ENCODE measurements at regions not wholly inside any gene's neighbourhood (a gene's known extent, or its start where the extent isn't known, plus 50 kb on each side); places are given as distances from the start of the nearest gene placed in this dataset.

- Histone ChIP-seq H3K9me3 (ENCODE audit: low read depth) (no peaks in the 10 kb centered on the region), H3K27me3 (no peaks in the 10 kb centered on the region), H3K27ac (no peak overlapping the region), H3K4me3 (no peak overlapping the region), H3K36me3 (no peaks in the 10 kb centered on the region), H3K4me1 (ENCODE audit: low read depth) (no peaks in the 10 kb centered on the region)
- no peak for TF ChIP-seq CTCF (IDR thresholded peaks at IDR 0.05; ENCODE audit: low read depth, low read length)
- DNase-seq (ENCODE audit: low read depth in 1 of 2, low spot score in 1 of 2) = no peak
These were observed 160.1 kb downstream of the ERMARD start for GRCh38 chr6:169911264-169912263.

GRCh38 chr6:169909113-169909512, 157.7 kb downstream of the ERMARD start:
- Histone ChIP-seq H3K27ac (no peak overlapping the region), H3K4me3 (no peak overlapping the region), H3K4me1 (ENCODE audit: low read depth) (no peaks in the 10 kb centered on the region), H3K9me3 (ENCODE audit: low read depth) (no peaks in the 10 kb centered on the region), H3K27me3 (no peaks in the 10 kb centered on the region), H3K36me3 (no peaks in the 10 kb centered on the region)
- no peak for DNase-seq (ENCODE audit: low read depth in 1 of 2, low spot score in 1 of 2)
- no peak for TF ChIP-seq CTCF (IDR thresholded peaks at IDR 0.05; ENCODE audit: low read depth, low read length)

- no peaks in the 10 kb centered on the region for H3K36me3 ChIP-seq
- no peak for TF ChIP-seq CTCF (IDR thresholded peaks at IDR 0.05; ENCODE audit: low read depth, low read length)
- H3K27me3 ChIP-seq = no peaks in the 10 kb centered on the region
- no peak overlapping the region for H3K27ac ChIP-seq
- H3K9me3 ChIP-seq (ENCODE audit: low read depth) = no peaks in the 10 kb centered on the region
- H3K4me3 ChIP-seq = no peak overlapping the region
- H3K4me1 ChIP-seq (ENCODE audit: low read depth) = no peaks in the 10 kb centered on the region
- no peak for DNase-seq (ENCODE audit: low read depth in 1 of 2, low spot score in 1 of 2)
These were observed 157.0 kb downstream of the ERMARD start for GRCh38 chr6:169908403-169908933.

GRCh38 chr6:169907419-169908115, 156.1 kb downstream of the ERMARD start:
- no peaks in the 10 kb centered on the region for H3K27me3 ChIP-seq
- H3K4me3 ChIP-seq = no peak overlapping the region
- H3K4me1 ChIP-seq (ENCODE audit: low read depth) = no peaks in the 10 kb centered on the region
- no peak overlapping the region for H3K27ac ChIP-seq
- no peaks in the 10 kb centered on the region for H3K36me3 ChIP-seq
- TF ChIP-seq CTCF (IDR thresholded peaks at IDR 0.05; ENCODE audit: low read depth, low read length) = no peak
- no peaks in the 10 kb centered on the region for H3K9me3 ChIP-seq (ENCODE audit: low read depth)
- no peak for DNase-seq (ENCODE audit: low read depth in 1 of 2, low spot score in 1 of 2)

- no peak for TF ChIP-seq CTCF (IDR thresholded peaks at IDR 0.05; ENCODE audit: low read depth, low read length)
- Histone ChIP-seq H3K27ac (no peak overlapping the region), H3K9me3 (ENCODE audit: low read depth) (no peaks in the 10 kb centered on the region)
These were observed 155.4 kb downstream of the ERMARD start for GRCh38 chr6:169906688-169907418.

More at GRCh38 chr6:169906688-169907418, 155.4 kb downstream of the ERMARD start:
- Histone ChIP-seq H3K4me1 (ENCODE audit: low read depth) (no peaks in the 10 kb centered on the region), H3K36me3 (no peaks in the 10 kb centered on the region), H3K4me3 (no peak overlapping the region), H3K27me3 (no peaks in the 10 kb centered on the region)
- no peak for DNase-seq (ENCODE audit: low read depth in 1 of 2, low spot score in 1 of 2)
